Skeletal muscle satellite cell (primary cell): ENCODE measurements at regions not wholly inside any gene's neighbourhood (a gene's known extent, or its start where the extent isn't known, plus 50 kb on each side); places are given as distances from the start of the nearest gene placed in this dataset.
"Not testable (repeated sequence)": the region's sequence is repeated elsewhere in the genome, so short reads cannot be mapped to it uniquely, and the experiment has no call there.

Experiments used
- H3K27me3 ChIP-seq: 2 replicates; pipeline ENCODE4 v1.7.0; 2013; ENCODE audit warnings: low read length; ENCODE audit not compliant: control insufficient read depth, insufficient read depth
- H3K36me3 ChIP-seq: 2 replicates; pipeline ENCODE4 v1.7.0; 2013; ENCODE audit warnings: mild to moderate bottlenecking, control low read depth, low read length; ENCODE audit not compliant: insufficient read depth
- H3K4me1 ChIP-seq: 2 replicates; pipeline ENCODE4 v1.7.0; 2013; ENCODE audit warnings: low read length; ENCODE audit not compliant: control insufficient read depth, insufficient read depth
- H3K4me2 ChIP-seq: 2 replicates; pipeline ENCODE4 v1.7.0; 2013; ENCODE audit warnings: mild to moderate bottlenecking, low read length
- H3K4me3 ChIP-seq: 2 replicates; pipeline ENCODE4 v1.7.0; 2013; ENCODE audit warnings: low read length
- H3K9ac ChIP-seq: 2 replicates; pipeline ENCODE4 v1.7.0; 2013; ENCODE audit warnings: mild to moderate bottlenecking, low read depth, low read length, moderate library complexity
- H3K9me3 ChIP-seq: replicated peaks from 2 replicates; pipeline ENCODE4 v1.7.0; 2013; ENCODE audit warnings: mild to moderate bottlenecking, control low read depth, low read length

GRCh38 chrX:118231464-118231863 is 114.4 kb upstream of the WDR44 start:
- Histone ChIP-seq H3K9ac (no peak overlapping the region), H3K4me1 (peaks cover 10% of the 10 kb centered on the region), H3K36me3 (no peaks in the 10 kb centered on the region), H3K4me3 (no peak overlapping the region), H3K27me3 (no peaks in the 10 kb centered on the region), H3K4me2 (no peak overlapping the region), H3K9me3 (no peaks in the 10 kb centered on the region)

GRCh38 chrX:118239178-118239870 is 106.6 kb upstream of the WDR44 start:
- Histone ChIP-seq H3K36me3 (no peaks in the 10 kb centered on the region), H3K4me3 (no peak overlapping the region), H3K27me3 (no peaks in the 10 kb centered on the region), H3K4me1 (peaks cover 6% of the 10 kb centered on the region), H3K9me3 (no peaks in the 10 kb centered on the region), H3K4me2 (no peak overlapping the region), H3K9ac (no peak overlapping the region)

GRCh38 chrX:118239913-118240698 is 105.8 kb upstream of the WDR44 start:
- no peaks in the 10 kb centered on the region for H3K27me3 ChIP-seq
- H3K9me3 ChIP-seq, result no peaks in the 10 kb centered on the region
- no peak overlapping the region for H3K9ac ChIP-seq
- no peak overlapping the region for H3K4me2 ChIP-seq
- no peaks in the 10 kb centered on the region for H3K36me3 ChIP-seq
- H3K4me1 ChIP-seq, result peaks cover 6% of the 10 kb centered on the region
- no peak overlapping the region for H3K4me3 ChIP-seq

- H3K9ac ChIP-seq, H3K27me3 ChIP-seq, H3K36me3 ChIP-seq, H3K4me1 ChIP-seq, H3K4me2 ChIP-seq, H3K9me3 ChIP-seq, H3K4me3 ChIP-seq: not testable (repeated sequence)
Observed at GRCh38 chrX:118246961-118247360, 98.9 kb upstream of the WDR44 start.

- Histone ChIP-seq H3K27me3 (no peaks in the 10 kb centered on the region), H3K4me2 (no peak overlapping the region), H3K9me3 (no peaks in the 10 kb centered on the region), H3K4me3 (no peak overlapping the region), H3K9ac (no peak overlapping the region), H3K4me1 (peaks cover 4% of the 10 kb centered on the region), H3K36me3 (no peaks in the 10 kb centered on the region)
Observed at GRCh38 chrX:118249146-118249545, 96.8 kb upstream of the WDR44 start.

- H3K9ac ChIP-seq, result no peak overlapping the region
- H3K4me3 ChIP-seq, result no peak overlapping the region
- H3K4me2 ChIP-seq, result no peak overlapping the region
- no peaks in the 10 kb centered on the region for H3K36me3 ChIP-seq
- H3K27me3 ChIP-seq, result no peaks in the 10 kb centered on the region
- H3K9me3 ChIP-seq, result no peaks in the 10 kb centered on the region
- H3K4me1 ChIP-seq, result peaks cover 4% of the 10 kb centered on the region
Observed at GRCh38 chrX:118250445-118250844, 95.5 kb upstream of the WDR44 start.

- Histone ChIP-seq H3K9ac (no peak overlapping the region), H3K9me3 (no peaks in the 10 kb centered on the region), H3K36me3 (no peaks in the 10 kb centered on the region), H3K27me3 (no peaks in the 10 kb centered on the region), H3K4me2 (no peak overlapping the region), H3K4me1 (peaks cover 4% of the 10 kb centered on the region), H3K4me3 (no peak overlapping the region)
Observed at GRCh38 chrX:118251271-118251670, 94.6 kb upstream of the WDR44 start.

GRCh38 chrX:118252967-118253366 is 92.9 kb upstream of the WDR44 start:
- H3K9me3 ChIP-seq, result no peaks in the 10 kb centered on the region
- no peaks in the 10 kb centered on the region for H3K27me3 ChIP-seq
- no peaks in the 10 kb centered on the region for H3K36me3 ChIP-seq
- H3K9ac ChIP-seq, result no peak overlapping the region
- peaks cover 4% of the 10 kb centered on the region for H3K4me1 ChIP-seq
- no peak overlapping the region for H3K4me3 ChIP-seq
- no peak overlapping the region for H3K4me2 ChIP-seq

- no peak overlapping the region for H3K9ac ChIP-seq
- H3K4me3 ChIP-seq, result no peak overlapping the region
- no peak overlapping the region for H3K4me2 ChIP-seq
- H3K4me1 ChIP-seq, result peaks cover 4% of the 10 kb centered on the region
- H3K36me3 ChIP-seq, result no peaks in the 10 kb centered on the region
- no peaks in the 10 kb centered on the region for H3K27me3 ChIP-seq
- H3K9me3 ChIP-seq, result no peaks in the 10 kb centered on the region
Observed at GRCh38 chrX:118254611-118255010, 91.3 kb upstream of the WDR44 start.

GRCh38 chrX:118255921-118256320 is 90.0 kb upstream of the WDR44 start:
- H3K9ac ChIP-seq, result no peak overlapping the region
- H3K4me1 ChIP-seq, result peaks cover 2% of the 10 kb centered on the region
- no peak overlapping the region for H3K4me2 ChIP-seq
- H3K36me3 ChIP-seq, result no peaks in the 10 kb centered on the region
- no peak overlapping the region for H3K4me3 ChIP-seq
- no peaks in the 10 kb centered on the region for H3K9me3 ChIP-seq
- H3K27me3 ChIP-seq, result no peaks in the 10 kb centered on the region

- H3K9me3 ChIP-seq, result no peaks in the 10 kb centered on the region
- H3K4me3 ChIP-seq, result no peak overlapping the region
- H3K4me1 ChIP-seq, result no peaks in the 10 kb centered on the region
- no peak overlapping the region for H3K4me2 ChIP-seq
- no peaks in the 10 kb centered on the region for H3K27me3 ChIP-seq
- H3K9ac ChIP-seq, result no peak overlapping the region
- H3K36me3 ChIP-seq, result no peaks in the 10 kb centered on the region
Observed at GRCh38 chrX:118257781-118258180, 88.1 kb upstream of the WDR44 start.

GRCh38 chrX:118259213-118259612 is 86.7 kb upstream of the WDR44 start:
- H3K4me1 ChIP-seq, result no peaks in the 10 kb centered on the region
- H3K9ac ChIP-seq, result no peak overlapping the region
- no peak overlapping the region for H3K4me2 ChIP-seq
- H3K9me3 ChIP-seq, result no peaks in the 10 kb centered on the region
- no peaks in the 10 kb centered on the region for H3K36me3 ChIP-seq
- H3K27me3 ChIP-seq, result no peaks in the 10 kb centered on the region
- no peak overlapping the region for H3K4me3 ChIP-seq
